Activated naive CD4-positive, alpha-beta T cell treated with anti-CD3 and anti-CD28 coated beads for 36 hours (primary cell): ENCODE measurements at regions not wholly inside any gene's neighbourhood (a gene's known extent, or its start where the extent isn't known, plus 50 kb on each side); places are given as distances from the start of the nearest gene placed in this dataset.
"Not testable (repeated sequence)": the region's sequence is repeated elsewhere in the genome, so short reads cannot be mapped to it uniquely, and the experiment has no call there.

Experiments
- CTCF ChIA-PET: fragments of 350-600 bp; sonication (Branson Sonifier 250); formaldehyde crosslinking; loops from one replicate; lab custom pipeline; 2021; ENCODE audit warnings: antibody characterized with exemption; lab: Charles Lee
- DNase-seq: peaks from one replicate; pipeline ENCODE4 v3.0.0-alpha.2; 2020
- H3K27ac Mint-ChIP-seq: one replicate; pipeline ENCODE4 v1.8.0; 2021; ENCODE audit warnings: mild to moderate bottlenecking, mixed read lengths
- H3K27me3 Mint-ChIP-seq: one replicate; pipeline ENCODE4 v1.8.0; 2021; ENCODE audit warnings: low read depth, mixed read lengths
- H3K36me3 Mint-ChIP-seq: one replicate; pipeline ENCODE4 v1.8.0; 2021; ENCODE audit warnings: low read depth, mixed read lengths
- H3K4me1 Mint-ChIP-seq: one replicate; pipeline ENCODE4 v1.8.0; 2021; ENCODE audit warnings: low read depth, mixed read lengths
- H3K4me3 Mint-ChIP-seq: one replicate; pipeline ENCODE4 v1.8.0; 2021; ENCODE audit warnings: mild to moderate bottlenecking, moderate library complexity, mixed read lengths
- H3K9me3 Mint-ChIP-seq: one replicate; pipeline ENCODE4 v1.8.0; 2021; ENCODE audit warnings: mixed read lengths
- intact Hi-C: fragments of 100-400 bp; cut with micrococcal nuclease; formaldehyde crosslinking; loops from one replicate; pipeline ENCODE4 v1.15.1; 2023

- no peak for DNase-seq
- H3K27me3 Mint-ChIP-seq = peaks cover 4% of the 10 kb centered on the region
- H3K9me3 Mint-ChIP-seq = no peaks in the 10 kb centered on the region
- intact Hi-C loops = no loop called here
- H3K36me3 Mint-ChIP-seq = no peaks in the 10 kb centered on the region
- no peak overlapping the region for H3K4me3 Mint-ChIP-seq
- CTCF ChIA-PET = no interaction called here
- H3K4me1 Mint-ChIP-seq = no peaks in the 10 kb centered on the region
- no peak overlapping the region for H3K27ac Mint-ChIP-seq
Measured at GRCh38 chr16:87123356-87124001, 193.7 kb downstream of the C16orf95 start.

- CTCF ChIA-PET, DNase-seq, H3K4me1 Mint-ChIP-seq, H3K4me3 Mint-ChIP-seq, H3K27me3 Mint-ChIP-seq, H3K27ac Mint-ChIP-seq, intact Hi-C loops, H3K36me3 Mint-ChIP-seq, H3K9me3 Mint-ChIP-seq: not testable (repeated sequence)
Measured at GRCh38 chr16:87124405-87124804, 192.8 kb downstream of the C16orf95 start.

GRCh38 chr16:87125206-87126155 lies 191.7 kb downstream of the C16orf95 start:
- H3K4me3 Mint-ChIP-seq = no peak overlapping the region
- no peak for DNase-seq
- H3K4me1 Mint-ChIP-seq = no peaks in the 10 kb centered on the region
- H3K36me3 Mint-ChIP-seq = no peaks in the 10 kb centered on the region
- H3K27ac Mint-ChIP-seq = no peak overlapping the region
- CTCF ChIA-PET = no interaction called here
- intact Hi-C loops = no loop called here
- H3K9me3 Mint-ChIP-seq = peaks cover 6% of the 10 kb centered on the region
- H3K27me3 Mint-ChIP-seq = peaks cover 3% of the 10 kb centered on the region

GRCh38 chr16:87126403-87127025 lies 190.7 kb downstream of the C16orf95 start:
- no peaks in the 10 kb centered on the region for H3K36me3 Mint-ChIP-seq
- H3K27ac Mint-ChIP-seq = no peak overlapping the region
- no peak for DNase-seq
- CTCF ChIA-PET = no interaction called here
- H3K27me3 Mint-ChIP-seq = no peaks in the 10 kb centered on the region
- intact Hi-C loops = no loop called here
- no peaks in the 10 kb centered on the region for H3K4me1 Mint-ChIP-seq
- no peak overlapping the region for H3K4me3 Mint-ChIP-seq
- peaks cover 6% of the 10 kb centered on the region for H3K9me3 Mint-ChIP-seq

- H3K4me1 Mint-ChIP-seq = no peaks in the 10 kb centered on the region
- no peaks in the 10 kb centered on the region for H3K36me3 Mint-ChIP-seq
- no peak for DNase-seq
- no peak overlapping the region for H3K4me3 Mint-ChIP-seq
- H3K27ac Mint-ChIP-seq = no peak overlapping the region
- CTCF ChIA-PET = no interaction called here
- no peaks in the 10 kb centered on the region for H3K27me3 Mint-ChIP-seq
- intact Hi-C loops = no loop called here
- H3K9me3 Mint-ChIP-seq = peaks cover 6% of the 10 kb centered on the region
Measured at GRCh38 chr16:87127061-87127765, 190.0 kb downstream of the C16orf95 start.

- Mint-ChIP-seq H3K27ac (no peak overlapping the region), H3K4me1 (no peaks in the 10 kb centered on the region), H3K4me3 (no peak overlapping the region), H3K27me3 (no peaks in the 10 kb centered on the region), H3K36me3 (no peaks in the 10 kb centered on the region), H3K9me3 (peaks cover 6% of the 10 kb centered on the region)
- DNase-seq = no peak
- intact Hi-C loops = no loop called here
- CTCF ChIA-PET = no interaction called here
Measured at GRCh38 chr16:87127766-87128147, 189.4 kb downstream of the C16orf95 start.

- H3K36me3 Mint-ChIP-seq = no peaks in the 10 kb centered on the region
- H3K4me1 Mint-ChIP-seq = no peaks in the 10 kb centered on the region
- H3K9me3 Mint-ChIP-seq = peaks cover 6% of the 10 kb centered on the region
- H3K4me3 Mint-ChIP-seq = no peak overlapping the region
- H3K27me3 Mint-ChIP-seq = no peaks in the 10 kb centered on the region
- no peak overlapping the region for H3K27ac Mint-ChIP-seq
- CTCF ChIA-PET = no interaction called here
- no peak for DNase-seq
- intact Hi-C loops = no loop called here
Measured at GRCh38 chr16:87129771-87130170, 187.4 kb downstream of the C16orf95 start.

- Mint-ChIP-seq H3K27me3 (no peaks in the 10 kb centered on the region), H3K4me3 (no peak overlapping the region), H3K9me3 (peaks cover 6% of the 10 kb centered on the region), H3K4me1 (no peaks in the 10 kb centered on the region), H3K36me3 (no peaks in the 10 kb centered on the region), H3K27ac (no peak overlapping the region)
- intact Hi-C loops = no loop called here
- no peak for DNase-seq
- CTCF ChIA-PET = no interaction called here
Measured at GRCh38 chr16:87131061-87131995, 185.9 kb downstream of the C16orf95 start.

- CTCF ChIA-PET = no interaction called here
- Mint-ChIP-seq H3K27ac (no peak overlapping the region), H3K4me1 (no peaks in the 10 kb centered on the region), H3K36me3 (no peaks in the 10 kb centered on the region), H3K4me3 (no peak overlapping the region), H3K27me3 (no peaks in the 10 kb centered on the region), H3K9me3 (peaks cover 6% of the 10 kb centered on the region)
- intact Hi-C loops = no loop called here
- no peak for DNase-seq
Measured at GRCh38 chr16:87131996-87132345, 185.2 kb downstream of the C16orf95 start.

GRCh38 chr16:87132361-87133014 lies 184.7 kb downstream of the C16orf95 start:
- DNase-seq = no peak
- intact Hi-C loops = no loop called here
- Mint-ChIP-seq H3K27me3 (no peaks in the 10 kb centered on the region), H3K36me3 (no peaks in the 10 kb centered on the region), H3K4me1 (no peaks in the 10 kb centered on the region), H3K27ac (no peak overlapping the region), H3K4me3 (no peak overlapping the region), H3K9me3 (peaks cover 6% of the 10 kb centered on the region)
- CTCF ChIA-PET = no interaction called here

- Mint-ChIP-seq H3K27ac (no peak overlapping the region), H3K27me3 (no peaks in the 10 kb centered on the region), H3K9me3 (peaks cover 6% of the 10 kb centered on the region), H3K4me3 (no peak overlapping the region), H3K4me1 (no peaks in the 10 kb centered on the region), H3K36me3 (no peaks in the 10 kb centered on the region)
- no peak for DNase-seq
- CTCF ChIA-PET = no interaction called here
- intact Hi-C loops = no loop called here
Measured at GRCh38 chr16:87133112-87133850, 183.9 kb downstream of the C16orf95 start.
